ENCODE measurements at regions not wholly inside any gene's neighbourhood (a gene's known extent, or its start where the extent isn't known, plus 50 kb on each side); places are given as distances from the start of the nearest gene placed in this dataset.

DNA sequence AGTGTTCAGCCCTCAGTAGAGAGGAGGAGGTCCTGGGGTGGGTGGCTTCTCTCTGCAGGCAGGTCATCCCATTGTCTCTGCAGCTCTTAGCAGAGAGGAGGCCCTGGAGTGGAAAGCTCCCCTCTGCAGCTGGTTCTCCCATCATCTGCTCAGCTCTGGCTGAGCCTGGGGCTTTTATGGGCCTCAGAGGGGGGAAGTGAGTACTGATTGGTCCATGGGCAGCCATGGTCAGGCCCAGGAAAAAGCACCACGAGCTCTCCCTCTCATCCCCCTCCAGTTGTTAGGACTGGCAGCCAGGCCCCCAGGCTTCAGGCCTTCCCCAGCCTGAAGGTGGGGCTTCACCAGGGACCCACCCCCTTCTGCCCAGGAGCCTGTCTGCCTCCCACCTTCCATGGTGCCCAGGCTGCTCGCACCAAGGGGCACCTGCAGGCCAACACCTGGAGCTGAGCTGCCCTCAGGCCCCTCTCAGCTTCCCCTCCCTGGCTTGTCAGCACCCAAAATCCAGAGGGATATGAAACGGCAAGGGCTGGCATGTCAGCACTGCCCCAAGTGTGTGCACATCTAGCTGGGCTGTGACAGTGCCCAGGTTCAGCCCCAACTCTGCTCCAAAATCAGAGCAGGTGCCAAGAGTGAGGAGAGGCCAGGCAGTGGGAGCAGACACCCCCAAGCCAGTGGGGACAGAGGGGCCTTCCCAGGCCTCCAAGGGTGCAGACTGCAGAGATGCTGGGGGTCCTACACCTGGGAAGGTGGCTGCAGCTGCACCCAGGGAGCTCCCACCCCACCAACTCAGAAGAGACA lies 449.0 kb downstream of the MATN1 start:
- DNase-seq (ENCODE audit: low spot score in 2 of 2): no peak
- no peaks in the 10 kb centered on the region for H3K4me1 ChIP-seq
- in situ Hi-C loops (cut with MboI; ENCODE audit: low sequenced_read_pairs): no loop called here

DNA sequence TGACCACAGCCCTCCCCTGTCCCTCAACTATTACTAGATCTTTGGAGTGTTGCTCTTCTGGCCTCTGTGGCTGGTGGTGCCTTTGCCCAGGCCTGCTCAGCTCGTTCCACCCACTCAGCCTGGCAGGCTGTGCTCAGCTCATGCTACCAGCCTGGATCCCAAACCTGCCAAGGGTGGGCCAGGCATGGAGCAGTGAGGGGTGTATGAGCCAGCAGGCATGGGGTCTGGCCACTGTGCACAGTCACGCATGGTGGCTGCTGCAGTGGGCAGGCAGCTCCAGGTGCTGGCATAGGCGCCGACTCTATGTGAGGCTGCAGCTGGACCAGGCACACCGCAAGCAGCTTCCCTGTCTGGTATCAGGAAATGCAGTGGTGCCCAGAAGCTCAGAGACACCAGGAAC lies 449.9 kb downstream of the MATN1 start:
- Histone ChIP-seq H3K9me3 (no peaks in the 10 kb centered on the region), H3K36me3 (replicated peaks) (no peaks in the 10 kb centered on the region), H3K4me3 (no peak overlapping the region), H3K4me1 (no peaks in the 10 kb centered on the region), H3K27me3 (ENCODE audit: low read depth) (no peaks in the 10 kb centered on the region; the same call in none of the 2 replicates)
- in situ Hi-C loops (cut with MboI; ENCODE audit: low sequenced_read_pairs): no loop called here
- no peak for DNase-seq (ENCODE audit: low spot score in 2 of 2)

More for the DNA sequence above, 449.0 kb downstream of the MATN1 start:
- Histone ChIP-seq H3K36me3 (replicated peaks) (no peaks in the 10 kb centered on the region), H3K4me3 (no peak overlapping the region), H3K27me3 (ENCODE audit: low read depth) (peaks cover 2% of the 10 kb centered on the region; the same call in 1 of the 2 replicates), H3K9me3 (no peaks in the 10 kb centered on the region)

DNA sequence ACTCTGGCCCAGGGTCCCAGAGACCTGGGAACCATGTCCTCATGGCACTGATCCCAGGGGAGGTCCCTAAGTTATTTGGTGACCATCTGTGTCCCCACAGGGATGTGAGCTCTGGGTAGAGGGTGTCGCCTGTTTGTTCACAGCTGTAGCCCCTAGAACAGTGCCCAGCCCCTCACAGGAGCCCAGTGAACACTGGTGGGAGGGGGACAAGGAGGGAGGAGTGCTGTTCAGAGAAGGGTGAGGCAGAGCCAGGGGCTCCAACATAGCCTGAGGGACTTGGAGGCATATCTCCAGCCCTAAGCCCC lies 450.4 kb downstream of the MATN1 start:
- no peaks in the 10 kb centered on the region for H3K4me1 ChIP-seq
- in situ Hi-C loops (cut with MboI; ENCODE audit: low sequenced_read_pairs): no loop called here

DNA sequence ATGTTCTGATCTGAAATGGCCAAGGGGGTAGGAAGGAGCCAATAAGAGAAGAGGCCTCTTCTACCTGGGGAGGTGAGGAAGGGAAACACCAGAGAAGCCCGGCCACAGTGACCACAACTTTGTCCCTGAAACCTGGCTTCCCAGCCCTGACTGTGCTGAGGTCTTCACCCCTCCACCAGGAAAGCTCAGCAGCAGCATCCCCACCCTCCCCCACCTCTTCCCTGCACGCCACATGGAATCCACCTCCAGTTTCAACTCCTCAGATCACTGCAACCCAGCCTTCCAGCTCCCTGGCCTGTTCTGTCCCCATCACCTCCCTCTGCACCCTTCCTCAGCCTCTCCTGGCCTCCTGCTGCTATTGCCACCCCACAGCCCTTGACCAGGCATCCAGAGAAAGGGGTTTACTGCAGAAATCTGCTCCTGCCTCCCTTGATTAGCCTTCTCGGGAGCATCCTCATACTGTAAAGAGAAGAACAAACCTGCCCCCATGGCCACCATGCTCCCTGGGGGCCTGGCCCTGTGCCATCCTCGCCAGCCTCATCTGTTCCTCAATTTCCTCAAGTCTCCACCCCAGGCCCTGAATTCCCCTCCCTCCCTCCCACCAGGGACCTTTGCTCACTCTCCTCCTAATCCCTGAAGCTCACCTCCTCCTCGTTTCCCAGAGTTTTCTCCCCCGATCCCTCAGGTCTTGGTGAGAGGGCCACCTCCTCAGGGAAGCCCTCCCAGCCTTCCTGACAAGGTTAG lies 450.9 kb downstream of the MATN1 start:
- Histone ChIP-seq H3K36me3 (replicated peaks) (no peaks in the 10 kb centered on the region), H3K4me1 (no peaks in the 10 kb centered on the region), H3K27me3 (ENCODE audit: low read depth) (no peaks in the 10 kb centered on the region; the same call in 1 of the 2 replicates), H3K9me3 (no peaks in the 10 kb centered on the region), H3K4me3 (no peak overlapping the region)
- in situ Hi-C loops (cut with MboI; ENCODE audit: low sequenced_read_pairs): no loop called here
- no peak for DNase-seq (ENCODE audit: low spot score in 2 of 2)

More for the DNA sequence above, 450.4 kb downstream of the MATN1 start:
- no peaks in the 10 kb centered on the region for H3K9me3 ChIP-seq
- DNase-seq (ENCODE audit: low spot score in 2 of 2): no peak
- no peak overlapping the region for H3K4me3 ChIP-seq
- H3K27me3 ChIP-seq (ENCODE audit: low read depth): no peaks in the 10 kb centered on the region; the same call in none of the 2 replicates
- H3K36me3 ChIP-seq (replicated peaks): no peaks in the 10 kb centered on the region

DNA sequence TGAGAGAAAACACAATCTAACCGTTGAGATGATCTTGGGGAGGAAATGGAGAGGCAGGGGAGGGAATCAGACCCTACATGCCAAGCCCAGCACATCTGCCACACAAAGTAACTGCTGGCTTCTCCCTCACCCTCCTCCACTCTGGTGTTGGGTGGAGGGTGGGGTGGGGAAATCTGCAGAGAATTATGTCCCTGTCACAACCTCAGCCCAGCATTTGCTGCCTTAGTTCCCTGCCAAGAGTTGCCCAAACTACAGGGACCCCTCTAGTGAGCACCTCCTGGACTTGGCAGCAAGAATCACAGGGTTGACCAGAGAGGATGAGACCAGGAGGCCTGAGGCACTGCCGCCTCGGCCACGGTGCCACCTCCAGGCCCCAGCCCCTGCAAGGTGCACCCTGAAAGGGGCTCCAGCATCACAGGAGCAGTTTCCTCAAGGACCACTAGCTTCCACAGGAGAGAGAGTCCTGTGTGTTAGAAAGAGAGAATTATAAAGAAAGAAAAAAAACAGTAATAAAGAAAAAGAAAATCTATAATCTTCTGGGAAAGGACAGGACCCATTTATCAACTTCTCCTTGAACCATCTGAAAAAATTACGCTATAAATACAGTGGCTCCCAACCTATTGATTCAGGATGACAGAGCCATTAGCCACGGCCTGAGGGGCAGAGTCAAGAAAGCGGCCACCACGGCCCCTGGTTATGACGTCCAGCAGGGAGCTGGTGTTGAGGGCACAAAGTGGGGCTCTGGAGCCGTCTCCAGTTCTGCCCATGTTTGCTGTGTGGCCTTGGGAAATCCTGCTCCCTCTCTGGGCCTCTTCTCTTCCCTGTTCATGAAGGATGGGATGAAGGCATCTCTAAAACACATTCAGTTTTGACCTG lies 451.7 kb downstream of the MATN1 start:
- no peaks in the 10 kb centered on the region for H3K36me3 ChIP-seq (replicated peaks)
- in situ Hi-C loops (cut with MboI; ENCODE audit: low sequenced_read_pairs): no loop called here
- H3K9me3 ChIP-seq: no peaks in the 10 kb centered on the region
- no peaks in the 10 kb centered on the region; the same call in 1 of the 2 replicates for H3K27me3 ChIP-seq (ENCODE audit: low read depth)
- H3K4me1 ChIP-seq: no peaks in the 10 kb centered on the region
- no peak for DNase-seq (ENCODE audit: low spot score in 2 of 2)
- no peak overlapping the region for H3K4me3 ChIP-seq

DNA sequence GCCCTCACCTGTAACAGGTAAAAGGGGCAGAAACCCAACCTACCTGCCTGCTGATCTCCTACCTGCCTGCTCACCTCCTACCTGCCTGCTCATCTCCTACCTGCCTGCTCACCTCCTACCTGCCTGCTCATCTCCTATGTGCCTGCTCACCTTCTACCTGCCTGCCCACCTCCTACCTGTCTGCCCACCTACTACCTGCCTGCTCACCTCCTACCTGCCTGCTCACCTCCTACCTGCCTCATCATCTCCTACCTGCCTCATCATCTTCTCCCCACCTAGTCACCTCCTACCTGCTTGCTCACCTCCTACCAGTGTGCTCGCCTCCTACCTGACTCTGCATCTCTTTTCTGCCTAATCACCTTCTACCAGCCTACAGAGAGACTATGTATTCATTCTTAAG lies 452.9 kb downstream of the MATN1 start:
- Histone ChIP-seq H3K9me3 (no peaks in the 10 kb centered on the region), H3K36me3 (replicated peaks) (no peaks in the 10 kb centered on the region), H3K4me1 (no peaks in the 10 kb centered on the region), H3K27me3 (ENCODE audit: low read depth) (no peaks in the 10 kb centered on the region; the same call in 1 of the 2 replicates), H3K4me3 (no peak overlapping the region)
- in situ Hi-C loops (cut with MboI; ENCODE audit: low sequenced_read_pairs): no loop called here
- no peak for DNase-seq (ENCODE audit: low spot score in 2 of 2)

DNA sequence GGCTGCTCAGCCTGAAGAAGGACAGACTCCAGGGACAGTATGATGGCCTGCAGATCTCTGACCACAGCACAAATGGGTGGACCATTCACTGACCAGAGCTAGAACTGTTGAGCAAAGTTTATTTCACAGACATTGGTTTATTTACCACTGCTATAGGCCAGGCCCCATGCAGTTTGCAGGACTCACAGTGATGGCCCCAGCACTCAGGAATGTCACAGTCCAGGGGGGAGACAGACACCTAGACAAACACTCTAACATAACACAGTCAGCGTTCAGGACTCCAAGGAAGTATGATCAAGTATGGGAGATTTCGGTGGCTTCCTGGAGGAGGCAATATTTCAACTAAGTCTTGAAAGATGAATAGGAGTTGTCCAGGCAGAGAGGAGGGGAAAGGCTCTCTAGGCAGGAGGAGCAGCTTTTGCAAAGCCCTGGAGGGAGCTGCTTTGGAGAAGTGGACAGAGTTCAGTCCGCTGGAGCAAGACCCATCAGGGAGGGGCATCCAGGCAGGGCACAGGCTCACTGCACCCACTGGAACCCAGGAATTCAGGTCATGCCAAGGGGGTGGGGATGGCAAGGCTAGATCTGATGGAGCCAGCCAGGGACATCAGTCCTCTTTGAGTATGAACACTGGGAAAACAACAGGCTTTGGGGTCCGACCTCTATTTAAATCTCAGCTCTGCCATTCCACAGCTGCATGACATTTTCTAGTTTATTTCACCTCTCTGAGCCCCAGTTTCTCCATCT lies 454.3 kb downstream of the MATN1 start:
- Histone ChIP-seq H3K4me3 (no peak overlapping the region), H3K9me3 (no peaks in the 10 kb centered on the region), H3K4me1 (no peaks in the 10 kb centered on the region), H3K36me3 (replicated peaks) (no peaks in the 10 kb centered on the region), H3K27me3 (ENCODE audit: low read depth) (no peaks in the 10 kb centered on the region; the same call in 1 of the 2 replicates)
- in situ Hi-C loops (cut with MboI; ENCODE audit: low sequenced_read_pairs): no loop called here
- no peak for DNase-seq (ENCODE audit: low spot score in 2 of 2)

DNA sequence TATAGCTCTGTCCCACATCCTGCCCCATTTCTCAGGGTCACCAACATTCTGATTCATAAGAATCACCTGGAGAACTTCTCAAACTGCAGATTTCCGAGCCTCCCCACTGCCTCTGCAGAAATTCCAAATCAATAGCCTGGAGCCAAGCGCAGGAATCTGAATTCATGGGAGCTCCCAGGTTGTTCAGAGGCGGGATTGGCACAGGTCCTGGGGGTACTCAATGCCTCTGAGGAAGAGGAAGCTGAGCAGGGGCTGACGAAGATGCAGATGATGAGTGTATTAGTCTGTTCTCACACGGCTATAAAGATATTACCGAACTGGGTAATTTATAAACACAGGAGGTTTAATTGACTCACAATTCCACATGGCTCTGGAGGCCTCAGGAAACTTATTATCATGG lies 455.5 kb downstream of the MATN1 start:
- H3K27me3 ChIP-seq (ENCODE audit: low read depth): no peaks in the 10 kb centered on the region; the same call in 1 of the 2 replicates
- in situ Hi-C loops (cut with MboI; ENCODE audit: low sequenced_read_pairs): no loop called here
- DNase-seq (ENCODE audit: low spot score in 2 of 2): no peak
- H3K9me3 ChIP-seq: no peaks in the 10 kb centered on the region
- H3K4me3 ChIP-seq: no peak overlapping the region
- H3K36me3 ChIP-seq (replicated peaks): no peaks in the 10 kb centered on the region
- H3K4me1 ChIP-seq: no peaks in the 10 kb centered on the region

DNA sequence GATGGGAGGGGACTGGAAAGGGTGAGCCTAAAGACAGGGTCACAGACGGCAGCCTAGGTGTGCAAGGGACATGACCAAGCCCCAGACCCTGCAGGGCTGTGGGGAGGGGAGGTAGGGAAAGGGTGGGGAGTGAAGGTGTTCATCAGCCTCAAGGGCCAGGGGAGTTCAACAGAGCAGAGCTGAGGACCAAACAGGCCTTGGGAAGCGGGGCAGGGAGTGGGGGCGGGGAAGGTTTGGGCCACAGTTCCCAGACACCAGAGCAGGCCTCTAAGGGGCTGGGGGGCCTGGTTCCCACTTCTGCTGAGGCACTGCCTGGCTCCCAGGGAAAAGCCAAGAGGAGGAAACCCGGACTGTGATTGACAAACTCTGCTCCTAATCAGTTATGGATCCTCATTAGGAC lies 456.3 kb downstream of the MATN1 start:
- H3K4me3 ChIP-seq: no peak overlapping the region

DNA sequence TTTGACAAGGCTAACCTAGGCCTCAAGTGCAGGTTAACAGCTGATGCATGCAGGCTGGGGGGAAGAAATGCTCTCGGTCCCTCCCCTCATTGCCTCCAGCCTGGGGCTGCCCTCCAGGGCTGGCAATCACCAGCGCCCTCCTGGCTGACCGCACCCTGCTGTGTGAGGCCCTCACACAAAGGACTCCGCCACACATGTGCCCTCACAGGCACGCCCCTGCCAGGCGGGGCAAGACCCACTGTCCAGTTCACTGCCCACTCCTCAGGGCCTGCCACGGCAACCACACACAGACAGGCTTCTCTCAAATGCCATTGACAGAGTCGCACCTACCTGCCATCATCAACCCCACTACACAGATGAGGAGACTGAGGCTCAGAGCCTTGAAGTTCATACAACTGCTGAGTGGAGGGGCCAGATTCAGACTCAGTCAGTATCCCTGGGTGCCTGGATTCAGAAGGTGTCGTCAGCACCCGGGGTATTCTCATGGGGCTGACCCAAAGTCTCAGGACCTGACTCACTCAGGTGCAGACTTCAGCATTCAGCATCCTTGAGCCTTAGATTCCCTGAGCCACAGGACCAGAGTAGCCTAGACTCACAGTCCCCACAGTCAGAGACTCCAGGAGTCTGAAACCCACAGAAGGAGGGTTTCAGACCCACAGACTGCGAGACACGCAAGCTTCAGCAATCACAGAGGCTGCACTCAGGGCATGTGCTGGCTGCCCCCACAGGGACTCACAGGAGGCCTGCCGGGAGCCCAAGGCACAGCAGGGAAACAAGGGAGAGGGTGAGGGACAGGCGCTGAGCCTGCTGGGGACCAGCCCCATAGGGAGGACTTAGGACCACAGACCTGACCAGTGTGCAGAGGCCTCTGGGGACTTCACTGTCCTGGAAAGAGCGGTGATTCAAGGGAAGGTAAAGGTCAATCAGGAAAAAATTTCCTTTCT lies 458.0 kb downstream of the MATN1 start:
- H3K36me3 ChIP-seq (replicated peaks): no peaks in the 10 kb centered on the region
- peaks cover under 1% of the 10 kb centered on the region; the same call in 1 of the 2 replicates for H3K27me3 ChIP-seq (ENCODE audit: low read depth)
- no peaks in the 10 kb centered on the region for H3K9me3 ChIP-seq
- H3K4me1 ChIP-seq: no peaks in the 10 kb centered on the region
- in situ Hi-C loops (cut with MboI; ENCODE audit: low sequenced_read_pairs): no loop called here
- no peak overlapping the region for H3K4me3 ChIP-seq
- no peak for DNase-seq (ENCODE audit: low spot score in 2 of 2)

More for the DNA sequence above, 456.3 kb downstream of the MATN1 start:
- DNase-seq (ENCODE audit: low spot score in 2 of 2): no peak
- H3K4me1 ChIP-seq: no peaks in the 10 kb centered on the region
- H3K27me3 ChIP-seq (ENCODE audit: low read depth): no peaks in the 10 kb centered on the region; the same call in 1 of the 2 replicates
- no peaks in the 10 kb centered on the region for H3K9me3 ChIP-seq
- in situ Hi-C loops (cut with MboI; ENCODE audit: low sequenced_read_pairs): no loop called here
- H3K36me3 ChIP-seq (replicated peaks): no peaks in the 10 kb centered on the region

DNA sequence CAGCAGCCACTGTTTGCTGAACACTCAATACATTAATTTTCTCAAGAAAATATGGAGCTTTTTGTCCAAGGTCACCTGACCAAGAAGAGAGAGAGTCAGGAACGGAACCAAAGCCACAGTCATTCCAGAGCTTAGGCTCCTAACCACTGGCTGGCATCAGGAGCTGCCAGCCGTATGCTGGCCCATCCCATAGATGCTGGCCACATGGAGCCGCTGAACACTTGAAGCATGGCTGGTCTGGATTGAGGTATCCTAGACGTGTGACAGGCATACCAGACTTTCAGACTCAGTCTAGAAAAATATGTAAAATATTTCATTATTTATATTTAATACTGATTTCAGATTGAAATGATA lies 458.7 kb downstream of the MATN1 start:
- Histone ChIP-seq H3K9me3 (no peaks in the 10 kb centered on the region), H3K36me3 (replicated peaks) (no peaks in the 10 kb centered on the region), H3K27me3 (ENCODE audit: low read depth) (peaks cover 6% of the 10 kb centered on the region; the same call in 1 of the 2 replicates), H3K4me3 (no peak overlapping the region), H3K4me1 (no peaks in the 10 kb centered on the region)
- in situ Hi-C loops (cut with MboI; ENCODE audit: low sequenced_read_pairs): no loop called here
- DNase-seq (ENCODE audit: low spot score in 2 of 2): no peak

DNA sequence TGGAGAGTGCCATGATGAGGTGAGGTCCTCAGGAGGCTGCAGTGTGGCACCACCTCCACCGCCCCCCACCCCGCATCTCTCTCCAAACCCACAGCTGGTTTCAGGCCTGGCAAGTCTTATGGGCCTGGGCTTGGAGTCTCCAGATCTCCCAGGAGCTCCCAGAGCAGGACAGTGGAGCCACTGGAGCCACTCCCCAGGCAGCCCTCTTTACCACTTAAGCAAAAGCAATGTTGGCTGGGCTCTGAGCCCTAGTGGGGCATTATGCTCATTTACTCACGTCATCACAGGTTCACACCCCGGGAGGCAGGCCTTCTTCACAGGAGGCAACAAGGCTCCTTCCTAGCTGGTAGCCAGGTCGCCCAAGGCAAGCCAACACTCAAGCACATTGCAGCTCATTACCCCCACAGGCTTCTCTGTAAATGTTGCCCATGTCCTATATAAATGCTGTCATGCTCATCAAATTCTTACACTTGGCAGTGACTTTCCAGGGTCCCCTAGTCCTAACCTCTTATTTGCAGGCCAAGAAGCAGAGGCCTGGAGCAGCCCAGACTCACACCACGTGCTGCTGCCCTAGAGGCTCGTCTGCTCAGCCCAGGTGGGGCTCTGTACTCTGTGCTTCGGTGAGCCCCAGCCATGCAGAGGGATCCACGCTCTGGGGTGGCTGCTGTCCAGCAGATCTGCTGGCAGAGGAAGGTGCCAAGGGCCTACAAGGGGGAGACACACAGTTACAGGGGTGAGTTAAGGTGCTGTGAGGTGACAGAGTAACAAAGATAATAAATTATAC lies 459.3 kb downstream of the MATN1 start:
- in situ Hi-C loops (cut with MboI; ENCODE audit: low sequenced_read_pairs): no loop called here
- Histone ChIP-seq H3K9me3 (no peaks in the 10 kb centered on the region), H3K36me3 (replicated peaks) (no peaks in the 10 kb centered on the region), H3K4me1 (no peaks in the 10 kb centered on the region), H3K4me3 (no peak overlapping the region), H3K27me3 (ENCODE audit: low read depth) (peaks cover 6% of the 10 kb centered on the region; the same call in 1 of the 2 replicates)
- no peak for DNase-seq (ENCODE audit: low spot score in 2 of 2)

All from HAP-1 (cell line).